ENCODE measurements at regions not wholly inside any gene's neighbourhood (a gene's known extent, or its start where the extent isn't known, plus 50 kb on each side); places are given as distances from the start of the nearest gene placed in this dataset.
A peak's percentile ranks its signal among the peaks of the same experiment; 100 is the strongest.

DNA sequence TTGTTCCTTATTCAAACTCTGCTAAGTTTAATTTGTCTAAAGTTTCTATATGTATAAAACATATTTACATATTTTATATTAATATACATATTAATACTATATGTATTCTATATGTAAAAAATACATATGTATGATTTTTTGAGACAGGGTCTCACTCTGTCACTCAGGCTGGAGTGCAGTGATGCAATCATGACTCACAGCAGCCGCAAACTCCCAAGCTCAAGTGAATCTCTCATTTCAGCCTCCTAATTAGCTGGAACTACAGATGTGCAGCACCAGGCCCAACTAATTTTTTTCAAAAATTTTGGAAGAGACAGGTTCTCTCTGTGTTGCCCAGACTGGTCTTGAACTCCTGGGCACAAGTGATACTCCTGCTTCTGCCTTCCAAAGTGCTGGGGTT is 684.9 kb downstream of the TRAM1L1 start:
- DNase-seq: peak; percentile 64

DNA sequence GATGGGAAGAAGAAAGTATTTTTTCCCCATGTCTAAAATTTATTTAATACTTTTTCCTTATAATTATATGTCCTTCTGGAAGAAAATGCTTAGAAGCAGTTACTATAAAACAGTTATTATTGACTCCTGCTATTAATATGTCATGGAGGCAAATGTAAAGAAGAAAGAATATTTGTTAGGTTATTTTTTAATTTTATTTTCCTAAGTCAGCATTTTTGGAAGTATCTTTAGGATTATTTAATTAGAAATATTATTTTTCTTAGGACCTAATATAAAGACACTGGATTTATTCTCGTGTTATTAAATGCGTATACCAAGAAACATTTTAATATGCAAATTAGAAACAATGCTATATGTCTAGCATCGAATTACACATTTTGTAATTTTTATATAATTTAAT is 687.7 kb downstream of the TRAM1L1 start:
- DNase-seq: no peak

DNA sequence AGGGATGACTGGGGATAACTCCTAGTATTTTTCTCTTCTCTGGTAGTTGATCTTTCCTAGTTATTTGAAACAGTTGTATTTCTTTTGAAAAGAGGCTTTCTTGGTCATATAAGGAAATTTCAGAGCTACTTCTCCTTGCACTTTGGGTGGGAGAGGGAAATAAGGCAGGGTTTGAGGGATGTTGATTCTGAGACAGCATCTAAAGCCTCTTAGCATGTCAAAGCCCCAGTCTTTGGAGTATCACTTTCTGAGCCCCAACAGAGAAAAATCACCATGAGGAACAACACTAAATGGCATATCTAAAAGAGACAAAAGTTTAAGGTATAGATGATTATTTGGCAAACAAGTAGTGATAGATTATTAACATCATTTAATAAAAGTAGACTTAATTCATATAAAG is 688.1 kb downstream of the TRAM1L1 start:
- DNase-seq: no peak

DNA sequence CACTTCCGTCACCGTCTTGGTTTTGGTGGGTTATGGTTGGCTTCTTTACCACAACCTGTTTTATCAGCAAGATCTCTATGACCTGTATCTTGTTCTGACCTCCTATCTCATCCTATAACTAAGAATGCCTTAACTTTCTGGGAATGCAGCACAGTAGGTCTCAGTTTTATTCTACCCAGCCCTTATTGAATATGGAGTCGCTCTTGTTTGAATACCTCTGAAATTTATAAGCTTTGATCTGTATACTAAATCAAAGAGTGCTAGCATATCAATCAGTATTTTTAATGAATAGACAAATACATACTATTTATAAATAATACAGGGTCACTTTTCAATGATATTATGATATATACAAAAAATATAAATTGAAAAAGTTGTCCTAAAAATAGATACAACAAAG is 690.0 kb downstream of the TRAM1L1 start:
- DNase-seq: no peak

DNA sequence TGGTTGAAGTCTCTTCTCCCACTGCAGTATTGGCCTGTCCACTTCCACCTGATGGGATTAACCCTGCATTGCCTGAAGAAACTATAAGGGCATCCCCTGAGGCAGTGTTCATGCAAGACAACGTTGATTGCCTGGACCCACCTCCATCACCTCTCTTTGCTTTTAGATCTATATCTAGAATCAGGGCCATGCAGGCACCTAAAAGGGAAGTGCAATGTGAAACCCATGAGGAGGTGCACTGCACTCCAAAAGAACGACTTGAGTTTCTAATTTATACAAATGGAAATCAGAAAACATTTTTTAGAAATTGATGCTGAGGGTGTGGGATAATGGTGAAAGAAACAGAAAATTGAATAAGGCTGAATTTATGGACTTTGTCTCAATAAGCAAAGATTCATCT is 694.4 kb downstream of the TRAM1L1 start:
- no peak for DNase-seq

DNA sequence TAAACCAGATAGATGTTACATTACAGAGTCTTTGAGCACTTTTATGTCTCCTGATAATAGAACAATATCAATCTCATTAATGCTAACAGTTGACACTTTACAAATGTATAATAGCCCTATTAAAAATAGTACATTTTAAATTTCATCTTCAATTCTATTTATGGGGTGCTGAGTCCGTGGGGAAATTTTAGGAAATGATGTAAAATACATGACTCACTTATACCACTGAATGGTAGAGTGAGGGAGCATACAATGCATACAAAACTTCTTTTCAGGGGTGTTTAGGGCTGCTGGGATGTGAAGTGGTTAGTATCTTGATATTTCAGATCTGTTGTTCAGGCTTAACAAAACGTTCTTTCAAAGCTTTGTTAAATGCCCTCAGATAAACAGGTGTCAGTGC is 696.2 kb downstream of the TRAM1L1 start:
- DNase-seq: no peak

DNA sequence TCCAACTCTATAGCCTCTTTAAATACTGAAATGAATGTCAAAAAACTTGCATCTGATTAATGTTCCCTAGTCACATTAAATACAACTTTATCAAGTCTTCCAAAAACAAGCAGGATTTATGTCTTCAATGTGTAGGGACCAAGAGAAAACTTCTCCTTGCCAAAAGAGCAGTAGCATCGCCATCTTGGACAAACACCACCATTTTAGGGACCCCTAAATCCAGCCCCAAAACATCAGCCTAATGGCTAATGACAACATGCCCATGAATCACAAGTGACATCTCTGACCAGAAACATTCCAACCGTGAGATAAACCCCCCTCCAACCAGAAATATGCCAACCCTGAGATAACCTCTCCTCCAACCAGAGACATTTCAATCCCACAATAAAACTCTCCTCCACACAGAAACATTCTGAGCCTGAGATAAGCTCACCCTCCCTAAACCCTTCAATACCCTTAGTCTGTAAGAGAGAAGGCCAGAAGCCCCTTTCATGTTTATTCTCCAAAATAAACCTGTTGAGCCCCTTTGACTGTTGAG is 697.4 kb downstream of the TRAM1L1 start:
- no peak for DNase-seq

DNA sequence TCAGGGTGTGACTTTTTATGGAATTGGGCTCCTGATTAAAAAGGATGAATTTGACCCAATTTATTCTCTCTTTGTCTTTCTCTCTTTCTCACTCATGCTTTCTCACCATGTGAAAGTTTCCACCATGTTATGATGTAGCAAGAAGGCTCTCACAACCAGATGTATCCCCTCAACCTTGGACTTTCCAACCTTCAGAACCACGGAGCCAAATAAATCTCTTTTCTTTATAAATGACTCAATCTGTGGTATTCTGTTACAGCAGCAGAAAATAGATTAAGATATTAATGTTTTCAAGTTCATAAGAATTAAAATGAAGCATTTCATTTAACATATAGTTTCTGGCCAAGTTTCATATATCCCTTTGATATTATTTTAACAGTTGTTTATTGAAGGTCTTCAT is 698.5 kb downstream of the TRAM1L1 start:
- no peak for DNase-seq

DNA sequence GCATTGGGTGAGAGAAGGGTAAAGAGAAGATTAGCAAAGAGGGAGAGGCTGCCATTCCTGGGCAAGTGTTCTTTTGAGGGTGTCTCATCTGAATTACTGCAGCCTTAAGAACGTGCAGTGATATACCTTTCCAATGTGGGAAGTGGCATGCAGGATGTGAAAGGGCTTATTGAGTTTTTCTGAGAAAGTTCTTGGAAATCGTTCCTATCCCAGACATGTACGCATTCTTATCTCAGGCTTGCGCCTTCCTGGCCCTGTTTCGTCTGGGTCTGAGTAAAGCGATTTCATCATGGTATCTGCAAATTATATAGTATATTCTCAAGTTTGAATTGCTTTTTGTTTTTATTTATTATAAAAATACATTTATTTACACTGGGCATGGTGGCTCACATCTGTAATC is 699.8 kb downstream of the TRAM1L1 start:
- no peak for DNase-seq

DNA sequence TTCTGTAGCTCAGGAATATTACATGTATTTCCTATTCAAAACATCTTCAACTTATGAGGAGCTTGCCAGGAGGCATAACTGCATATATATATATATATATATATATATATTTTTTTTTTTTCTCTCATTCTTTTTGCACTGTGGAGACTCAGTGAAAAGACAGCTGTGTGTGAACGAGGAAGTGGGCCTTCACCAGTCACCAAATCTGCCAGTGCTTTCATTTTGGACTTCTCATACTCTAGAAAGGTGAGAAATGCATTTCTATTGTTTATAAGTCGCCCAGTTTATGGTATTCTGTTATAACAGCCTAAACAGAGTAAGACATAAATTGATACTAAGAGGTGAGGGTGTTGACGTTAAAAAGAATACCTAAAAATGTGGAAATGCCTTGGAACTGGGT is 710.6 kb downstream of the TRAM1L1 start:
- no peak for DNase-seq

DNA sequence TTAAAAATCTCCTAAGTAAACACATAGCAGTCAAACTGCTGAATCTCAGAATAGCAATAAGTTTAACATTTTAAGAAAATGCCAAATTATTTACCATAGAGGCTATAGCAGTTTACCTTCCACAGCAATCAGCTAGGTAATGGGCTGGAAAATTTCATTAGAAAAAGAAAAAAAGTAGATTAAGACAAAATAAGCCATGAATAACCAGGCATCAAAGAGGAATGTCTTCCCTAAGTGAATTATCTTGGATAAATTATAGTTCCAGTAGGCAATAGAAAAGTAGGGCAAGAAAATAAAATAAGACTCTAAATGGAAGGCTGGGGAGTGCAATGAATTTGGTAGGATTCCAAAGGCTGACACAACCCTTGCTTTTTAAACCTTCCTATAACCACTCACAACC is 722.8 kb downstream of the TRAM1L1 start:
- DNase-seq: no peak

DNA sequence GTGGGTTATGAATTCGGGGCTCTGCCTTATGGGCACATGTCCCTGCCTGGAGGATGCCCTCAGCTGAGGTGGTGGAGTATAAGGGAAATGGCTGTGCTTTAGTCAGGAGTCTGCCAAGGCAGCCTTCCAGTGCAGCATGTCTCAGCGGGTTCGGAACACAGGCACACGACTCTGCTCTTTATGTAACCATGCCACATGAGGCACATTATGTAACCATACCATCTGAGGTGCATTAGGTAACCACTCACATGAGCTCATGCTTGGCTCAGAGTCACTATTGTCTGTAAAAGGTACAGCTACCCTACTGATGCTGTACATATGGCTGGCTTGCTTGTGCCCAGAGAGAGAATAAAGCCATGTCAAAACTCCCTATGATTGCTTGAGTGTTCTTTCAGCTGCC is 723.6 kb downstream of the TRAM1L1 start:
- DNase-seq: no peak

DNA sequence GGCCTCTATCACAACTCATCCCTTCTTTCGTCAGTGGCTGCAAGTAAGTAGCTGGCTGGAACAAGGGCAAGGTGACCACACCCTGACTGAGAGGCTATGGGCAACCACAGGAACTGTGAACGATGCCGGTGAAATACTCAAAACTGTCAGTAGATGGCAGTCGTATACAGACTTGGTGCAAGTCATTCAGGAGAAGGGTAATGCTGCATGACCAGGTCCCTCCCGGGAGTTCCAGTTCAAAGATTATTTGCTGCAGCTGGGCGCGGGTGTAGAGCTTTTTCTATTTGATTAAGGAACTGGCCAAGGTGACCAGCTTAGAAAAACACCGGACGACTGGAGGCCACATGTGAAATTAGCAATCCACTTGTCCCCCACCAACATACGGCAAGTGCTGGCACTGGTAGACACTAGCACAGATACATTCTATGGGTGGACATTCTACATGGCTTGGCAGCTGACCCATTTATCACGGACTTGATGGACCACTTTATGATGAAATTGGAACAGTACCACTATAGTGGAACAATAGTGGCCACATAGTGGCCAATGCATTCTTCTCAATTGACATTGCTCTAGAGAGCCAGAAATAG is 726.6 kb downstream of the TRAM1L1 start:
- peak; percentile 68 for DNase-seq

DNA sequence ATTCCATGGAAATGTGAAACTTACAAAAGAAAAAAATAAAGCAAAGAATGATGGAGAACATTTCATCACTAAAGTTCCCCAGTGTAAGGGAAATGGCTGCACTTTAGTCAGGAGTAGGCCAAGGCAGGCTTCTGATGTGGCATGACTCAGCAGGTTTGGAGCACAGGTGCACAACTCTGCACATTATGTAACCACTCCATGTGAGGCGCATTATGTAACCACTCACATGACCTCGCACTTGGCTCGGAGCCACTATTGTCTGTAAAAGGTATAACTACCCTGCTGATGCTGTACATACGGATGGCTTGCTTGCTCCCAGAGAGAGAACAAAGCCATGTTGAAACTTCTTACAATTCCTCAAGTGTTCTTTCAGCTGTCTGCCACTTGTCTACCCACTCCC is 727.6 kb downstream of the TRAM1L1 start:
- DNase-seq: no peak

DNA sequence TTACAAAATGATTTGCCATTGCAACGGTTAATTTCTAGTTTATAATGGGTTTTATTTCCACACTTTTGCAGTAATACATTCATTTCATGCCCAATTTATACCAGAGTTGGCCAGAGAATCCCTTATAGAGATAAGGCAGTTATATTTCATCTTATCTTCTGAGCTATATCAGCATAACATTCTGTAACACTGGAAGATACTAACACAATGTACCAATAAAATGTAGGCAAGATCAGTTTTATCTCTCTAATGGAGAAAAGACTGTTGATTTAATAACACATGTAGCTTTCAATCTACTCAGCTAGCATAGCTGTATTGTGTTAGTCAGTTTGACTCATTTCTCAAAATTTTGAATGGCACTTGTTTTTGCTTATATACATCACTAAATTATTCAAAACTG is 738.6 kb downstream of the TRAM1L1 start:
- DNase-seq: no peak

DNA sequence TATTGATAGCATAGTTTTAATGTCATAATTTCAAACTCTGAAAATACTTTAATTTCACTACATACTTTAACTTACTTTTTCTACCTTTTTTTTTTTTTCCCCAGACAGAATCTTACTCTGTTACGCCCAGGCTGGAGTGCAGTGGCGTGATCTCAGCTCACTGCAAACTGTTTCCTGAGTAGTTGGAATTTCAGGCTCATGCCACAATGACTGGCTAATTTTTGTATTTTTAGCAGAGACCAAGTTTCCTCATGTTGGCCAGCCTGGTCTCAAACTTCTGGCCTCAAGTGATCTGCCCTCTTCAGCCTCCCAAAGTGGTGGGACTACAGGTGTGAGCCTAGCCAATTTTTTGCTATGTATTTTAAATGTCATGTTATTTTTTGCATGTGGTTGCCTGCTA is 741.6 kb downstream of the TRAM1L1 start:
- no peak for DNase-seq

DNA sequence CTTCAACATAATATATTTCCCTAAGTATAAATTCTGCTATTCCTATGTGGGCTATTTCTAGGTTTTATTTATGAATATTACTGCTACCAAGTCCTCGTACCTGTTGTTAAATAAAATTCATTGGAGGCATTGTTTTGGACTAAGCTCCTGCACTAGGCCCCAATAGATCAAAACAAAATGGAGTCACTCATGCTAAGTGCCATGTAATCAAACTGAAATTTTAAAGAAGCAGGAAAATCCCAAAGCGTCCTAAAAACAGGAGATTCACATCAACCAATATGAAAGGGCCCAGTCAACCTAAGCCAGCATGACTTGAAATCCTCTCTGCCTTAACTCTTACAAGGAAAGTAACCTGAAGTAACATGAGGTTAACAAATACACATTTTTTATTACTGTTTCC is 743.2 kb downstream of the TRAM1L1 start:
- no peak for DNase-seq

DNA sequence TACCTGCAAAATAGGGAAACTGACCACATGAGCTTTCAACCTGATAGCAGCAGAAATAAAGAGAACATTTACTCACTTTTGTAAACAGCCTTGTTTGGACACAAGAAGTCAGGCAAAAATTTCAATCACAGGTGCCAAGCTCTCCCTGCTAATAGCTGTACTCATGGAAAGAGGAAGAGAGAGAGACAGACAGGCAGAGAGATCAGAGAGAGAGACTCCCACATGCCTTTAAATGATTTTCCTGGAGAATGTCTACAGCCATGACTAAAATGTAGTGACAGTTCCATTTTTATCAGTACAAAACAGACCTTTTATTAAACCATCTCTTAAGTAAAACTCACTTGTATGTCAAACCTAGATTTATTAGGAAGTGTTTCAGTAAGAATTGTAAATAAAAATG is 752.9 kb downstream of the TRAM1L1 start:
- no peak for DNase-seq

DNA sequence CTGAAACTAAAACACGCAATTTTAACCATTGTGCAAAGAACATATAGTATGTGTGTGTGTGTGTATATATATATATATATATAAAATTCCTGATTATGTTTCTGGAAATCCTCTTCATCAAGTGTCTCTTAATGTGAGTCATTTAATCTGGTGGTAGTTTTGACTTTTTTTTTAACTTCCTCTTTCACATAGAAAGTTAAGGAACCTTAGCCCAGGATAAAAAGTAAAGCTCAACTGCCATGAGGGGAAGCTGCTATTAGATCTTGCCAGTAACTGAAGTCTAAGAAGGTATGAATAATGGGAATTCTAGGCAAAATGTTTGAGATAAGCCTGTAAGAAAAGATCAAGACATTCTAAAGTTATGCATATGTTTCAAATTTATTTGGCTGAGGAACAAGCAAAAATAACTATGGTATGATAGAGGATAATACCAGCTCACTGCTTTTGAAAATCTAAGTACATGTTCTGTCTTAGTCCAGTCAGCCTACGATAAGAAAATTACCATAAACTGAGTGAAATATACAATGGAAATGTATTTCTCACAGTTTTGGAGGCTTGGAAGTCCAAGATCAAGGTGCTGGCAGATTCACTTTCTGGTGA is 757.0 kb downstream of the TRAM1L1 start:
- peak; percentile 60 for DNase-seq

DNA sequence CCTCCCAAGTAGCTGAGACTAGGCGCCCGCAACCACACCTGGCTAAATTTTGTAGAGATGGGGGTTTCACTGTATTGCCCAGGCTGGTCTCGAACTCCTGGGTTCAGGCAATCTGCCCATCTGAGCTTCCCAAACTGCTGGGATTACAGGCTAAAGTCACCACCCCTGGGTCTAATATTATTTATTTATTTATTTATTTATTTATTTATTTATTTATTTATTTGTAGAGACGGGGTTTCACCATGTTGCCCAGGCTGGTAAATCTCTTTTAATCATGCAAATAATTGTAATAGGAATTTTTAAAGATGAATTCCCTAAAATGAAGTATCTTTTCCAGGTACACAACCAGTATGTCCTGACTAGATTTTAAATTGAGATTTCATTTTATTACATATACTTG is 761.8 kb downstream of the TRAM1L1 start:
- no peak for DNase-seq

DNA sequence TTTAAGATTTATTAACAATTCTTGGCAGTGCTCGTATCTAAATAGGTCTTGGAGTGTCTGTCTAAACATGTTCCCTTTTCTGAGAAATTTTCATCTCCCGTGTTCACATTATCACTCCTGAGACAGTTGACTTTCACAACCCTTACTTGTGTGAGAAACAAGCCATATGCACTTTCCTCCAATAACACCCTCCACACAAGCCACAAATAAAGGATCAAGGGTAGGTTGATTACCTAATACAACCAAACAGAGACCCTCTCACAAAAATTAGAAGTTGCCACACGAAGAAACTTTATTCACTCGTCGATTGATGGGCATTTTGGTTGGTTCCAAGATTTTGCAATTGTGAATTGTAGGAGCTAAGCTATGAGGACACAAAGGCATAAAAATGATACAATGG is 763.9 kb downstream of the TRAM1L1 start:
- DNase-seq: no peak

DNA sequence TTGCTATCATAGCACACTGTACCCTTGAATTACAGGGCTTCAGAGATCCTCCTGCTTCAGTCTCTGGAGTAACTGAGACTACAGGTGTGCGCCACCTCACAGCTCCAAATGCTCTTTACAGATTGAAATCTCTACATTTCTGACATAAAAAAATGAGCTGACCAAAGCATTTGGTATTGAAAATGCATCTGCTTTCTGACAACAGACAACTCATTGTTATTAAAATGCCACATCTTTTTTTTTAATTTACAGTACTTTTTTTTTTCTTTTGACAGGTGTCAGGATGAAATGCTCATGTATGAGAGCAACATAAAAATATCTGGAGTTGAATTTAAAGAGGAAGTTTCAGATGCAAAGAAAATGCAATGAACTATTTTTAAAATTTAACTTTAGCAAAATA is 764.5 kb downstream of the TRAM1L1 start:
- DNase-seq: no peak

DNA sequence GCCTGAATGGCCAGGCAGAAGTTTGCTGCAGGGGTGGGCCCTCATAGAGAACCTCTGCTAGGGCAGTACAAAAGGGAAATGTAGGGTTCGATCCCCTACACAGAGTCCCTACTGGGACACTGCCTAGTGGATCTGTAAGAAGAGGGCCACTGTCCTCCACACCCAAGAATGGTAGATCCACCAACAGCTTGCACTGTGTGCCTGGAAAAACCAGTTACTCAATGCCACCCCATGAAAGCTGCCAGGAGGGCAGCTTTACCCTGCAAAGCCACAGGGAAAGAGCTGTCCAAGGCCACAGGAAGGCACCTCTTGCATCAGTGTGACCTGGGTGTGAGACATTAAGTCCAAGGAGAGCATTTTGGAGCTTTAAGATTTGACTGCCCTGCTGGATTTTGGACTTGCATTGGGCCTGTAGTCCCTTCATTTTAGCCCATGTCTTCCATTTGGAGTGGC is 781.6 kb downstream of the TRAM1L1 start:
- DNase-seq: no peak

DNA sequence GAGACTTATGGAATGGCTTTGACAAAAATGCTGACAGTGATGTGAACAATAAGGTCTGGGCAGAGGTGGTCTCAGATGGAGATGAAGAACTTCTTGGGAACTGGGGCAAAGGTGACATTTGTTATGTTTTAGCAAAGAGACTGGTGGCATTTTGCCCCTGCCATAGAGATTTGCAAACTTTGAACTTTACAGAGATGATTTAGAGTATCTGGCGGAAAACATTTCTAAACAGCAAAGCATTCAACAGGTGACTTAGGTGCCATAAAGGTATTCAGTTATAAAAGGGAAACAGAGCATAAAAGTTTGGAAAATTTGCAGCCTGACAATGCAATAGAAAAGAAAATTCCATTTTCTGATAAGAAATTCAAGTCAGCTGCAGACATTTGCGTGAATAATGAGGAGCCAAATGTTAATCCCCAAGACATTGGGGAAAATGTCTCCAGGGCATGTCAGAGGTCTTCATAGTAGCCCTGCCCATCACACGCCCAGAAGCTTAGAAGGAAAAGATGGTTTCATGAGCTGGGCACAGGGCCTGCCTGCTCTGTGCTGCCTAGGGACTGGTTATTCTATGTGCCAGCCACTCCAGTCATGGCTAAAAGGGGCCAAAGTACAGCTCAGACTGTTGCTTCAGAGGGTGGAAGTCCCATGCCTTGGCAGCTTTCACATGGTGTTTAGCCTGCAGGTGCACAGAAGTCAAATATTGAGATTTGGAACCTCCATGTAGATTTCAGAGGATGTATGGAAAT is 782.2 kb downstream of the TRAM1L1 start:
- no peak for DNase-seq
